ENCODE measurements at regions not wholly inside any gene's neighbourhood (a gene's known extent, or its start where the extent isn't known, plus 50 kb on each side); places are given as distances from the start of the nearest gene placed in this dataset.

GRCh38 chr10:110355141-110355831 is 50.6 kb upstream of the SMNDC1 start:
- Histone ChIP-seq H3K36me3 (no peaks in the 10 kb centered on the region), H3K4me1 (peaks cover 40% of the 10 kb centered on the region), H3K4me3 (no peak overlapping the region), H3K27ac (replicated peaks) (no peak overlapping the region), H3K9me3 (replicated peaks) (no peaks in the 10 kb centered on the region), H3K27me3 (ENCODE audit: low read depth) (no peaks in the 10 kb centered on the region)
- no peak for DNase-seq
- intact Hi-C loops (cut with micrococcal nuclease): no loop called here
- TF ChIP-seq CTCF (IDR thresholded peaks at IDR 0.05; ENCODE audit: borderline replicate concordance): no peak

GRCh38 chr10:110355922-110356627 is 51.4 kb upstream of the SMNDC1 start:
- Histone ChIP-seq H3K9me3 (replicated peaks) (no peaks in the 10 kb centered on the region), H3K4me1 (peaks cover 40% of the 10 kb centered on the region), H3K27me3 (ENCODE audit: low read depth) (no peaks in the 10 kb centered on the region), H3K36me3 (no peaks in the 10 kb centered on the region), H3K4me3 (peak overlapping the region; percentile 22), H3K27ac (replicated peaks) (peak overlapping the region; percentile 9)
- intact Hi-C loops (cut with micrococcal nuclease): no loop called here
- TF ChIP-seq CTCF (IDR thresholded peaks at IDR 0.05; ENCODE audit: borderline replicate concordance): no peak
- no peak for DNase-seq

GRCh38 chr10:110356628-110357245 is 52.0 kb upstream of the SMNDC1 start:
- Histone ChIP-seq H3K27ac (replicated peaks) (peak overlapping the region; percentile 9), H3K27me3 (ENCODE audit: low read depth) (no peaks in the 10 kb centered on the region), H3K4me3 (peak overlapping the region; percentile 22), H3K4me1 (peaks cover 40% of the 10 kb centered on the region), H3K36me3 (no peaks in the 10 kb centered on the region), H3K9me3 (replicated peaks) (no peaks in the 10 kb centered on the region)
- no peak for DNase-seq
- intact Hi-C loops (cut with micrococcal nuclease): no loop called here
- no peak for TF ChIP-seq CTCF (IDR thresholded peaks at IDR 0.05; ENCODE audit: borderline replicate concordance)

- Histone ChIP-seq H3K27ac (replicated peaks) (no peak overlapping the region), H3K9me3 (replicated peaks) (no peaks in the 10 kb centered on the region), H3K27me3 (ENCODE audit: low read depth) (no peaks in the 10 kb centered on the region), H3K4me3 (peak overlapping the region; percentile 22), H3K36me3 (no peaks in the 10 kb centered on the region), H3K4me1 (peaks cover 40% of the 10 kb centered on the region)
- intact Hi-C loops (cut with micrococcal nuclease): no loop called here
- DNase-seq: no peak
- no peak for TF ChIP-seq CTCF (IDR thresholded peaks at IDR 0.05; ENCODE audit: borderline replicate concordance)
Observed at GRCh38 chr10:110357252-110357780, 52.6 kb upstream of the SMNDC1 start.

GRCh38 chr10:110357871-110358270 is 53.2 kb upstream of the SMNDC1 start:
- no peak for DNase-seq
- Histone ChIP-seq H3K4me1 (peaks cover 40% of the 10 kb centered on the region), H3K4me3 (no peak overlapping the region), H3K27me3 (ENCODE audit: low read depth) (no peaks in the 10 kb centered on the region), H3K9me3 (replicated peaks) (no peaks in the 10 kb centered on the region), H3K27ac (replicated peaks) (no peak overlapping the region), H3K36me3 (no peaks in the 10 kb centered on the region)
- TF ChIP-seq CTCF (IDR thresholded peaks at IDR 0.05; ENCODE audit: borderline replicate concordance): no peak
- intact Hi-C loops (cut with micrococcal nuclease): no loop called here

Measured in left ventricle myocardium inferior (tissue), 1 donor.